Head of caudate nucleus (tissue), 42 donors: ENCODE measurements at regions not wholly inside any gene's neighbourhood (a gene's known extent, or its start where the extent isn't known, plus 50 kb on each side); places are given as distances from the start of the nearest gene placed in this dataset.
"Not testable (repeated sequence)": the region's sequence is repeated elsewhere in the genome, so short reads cannot be mapped to it uniquely, and the experiment has no call there.

Experiments used
- DNase-seq, 42 donors: peaks; one replicate each; pipeline versions ENCODE4 v3.0.0 to v3.0.0-alpha.2; 2020 to 2021; ENCODE audit warnings: mixed read lengths in 7 of 42
- intact Hi-C: fragments of 100-400 bp; cut with DNase I; formaldehyde crosslinking; loops from one replicate; pipeline ENCODE4 v1.15.0; 2022

- intact Hi-C loops, DNase-seq: not testable (repeated sequence)
Measured at GRCh38 chr2:22156661-22157060, 1032.9 kb downstream of the TDRD15 start.

GRCh38 chr2:22167256-22167655, 1043.5 kb downstream of the TDRD15 start:
- intact Hi-C loops = no loop called here

GRCh38 chr2:22175003-22175402, 1051.2 kb downstream of the TDRD15 start:
- intact Hi-C loops = no loop called here
- no peak for DNase-seq

More at GRCh38 chr2:22167256-22167655, 1043.5 kb downstream of the TDRD15 start:
- no peak for DNase-seq

- no peak for DNase-seq
Measured at GRCh38 chr2:22185251-22185650, 1061.5 kb downstream of the TDRD15 start.

GRCh38 chr2:22186261-22186828, 1062.6 kb downstream of the TDRD15 start:
- intact Hi-C loops = not testable (repeated sequence)

More at GRCh38 chr2:22185251-22185650, 1061.5 kb downstream of the TDRD15 start:
- intact Hi-C loops = no loop called here

GRCh38 chr2:22189893-22190480, 1066.2 kb downstream of the TDRD15 start:
- no peak for DNase-seq
- intact Hi-C loops = no loop called here

More at GRCh38 chr2:22186261-22186828, 1062.6 kb downstream of the TDRD15 start:
- DNase-seq = not testable (repeated sequence)

- intact Hi-C loops = no loop called here
- no peak for DNase-seq
Measured at GRCh38 chr2:22194218-22194617, 1070.5 kb downstream of the TDRD15 start.

- DNase-seq = no peak
Measured at GRCh38 chr2:22196806-22197205, 1073.0 kb downstream of the TDRD15 start.

GRCh38 chr2:22198381-22199283, 1074.9 kb downstream of the TDRD15 start:
- peak in 4 of 42 donors; percentile 12 to 14 (median 13) for DNase-seq
- intact Hi-C loops = no loop called here

More at GRCh38 chr2:22196806-22197205, 1073.0 kb downstream of the TDRD15 start:
- intact Hi-C loops = no loop called here

- intact Hi-C loops = no loop called here
Measured at GRCh38 chr2:22199994-22200393, 1076.2 kb downstream of the TDRD15 start.

GRCh38 chr2:22209545-22209944, 1085.8 kb downstream of the TDRD15 start:
- intact Hi-C loops = no loop called here

More at GRCh38 chr2:22199994-22200393, 1076.2 kb downstream of the TDRD15 start:
- no peak for DNase-seq

GRCh38 chr2:22213237-22213636, 1089.5 kb downstream of the TDRD15 start:
- intact Hi-C loops = no loop called here
- DNase-seq = no peak

More at GRCh38 chr2:22209545-22209944, 1085.8 kb downstream of the TDRD15 start:
- DNase-seq = no peak

- intact Hi-C loops = no loop called here
- DNase-seq = no peak
Measured at GRCh38 chr2:22215517-22215916, 1091.7 kb downstream of the TDRD15 start.

GRCh38 chr2:22217881-22218280, 1094.1 kb downstream of the TDRD15 start:
- intact Hi-C loops = no loop called here
- no peak for DNase-seq

GRCh38 chr2:22221006-22221405, 1097.2 kb downstream of the TDRD15 start:
- DNase-seq = no peak
- intact Hi-C loops = no loop called here

GRCh38 chr2:22238967-22239366, 1115.2 kb downstream of the TDRD15 start:
- no peak for DNase-seq
- intact Hi-C loops = no loop called here

GRCh38 chr2:22247466-22247865, 1123.7 kb downstream of the TDRD15 start:
- DNase-seq = no peak
- intact Hi-C loops = no loop called here

GRCh38 chr2:22248851-22249250, 1125.1 kb downstream of the TDRD15 start:
- intact Hi-C loops = no loop called here
- no peak for DNase-seq

GRCh38 chr2:22253171-22253570, 1129.4 kb downstream of the TDRD15 start:
- intact Hi-C loops = no loop called here

GRCh38 chr2:22261165-22261564, 1123.8 kb upstream of the KLHL29 start:
- no peak for DNase-seq
- intact Hi-C loops = no loop called here

More at GRCh38 chr2:22253171-22253570, 1129.4 kb downstream of the TDRD15 start:
- DNase-seq = no peak
